Liver (tissue), 8 donors: ENCODE measurements at regions not wholly inside any gene's neighbourhood (a gene's known extent, or its start where the extent isn't known, plus 50 kb on each side); places are given as distances from the start of the nearest gene placed in this dataset.

Experiments
- DNase-seq: peaks from one replicate; pipeline ENCODE4 v3.0.0-alpha.2; 2017; ENCODE audit warnings: low spot score
- H3K27ac ChIP-seq, 2 donors: one replicate each; pipeline ENCODE4 v1.7.0; 2013; ENCODE audit warnings: inconsistent platforms in 2 of 2, low read length in 2 of 2, control low read depth in 1 of 2, low read depth in 1 of 2, mild to moderate bottlenecking in 1 of 2
- H3K27me3 ChIP-seq, 4 donors: one replicate each; pipeline versions ENCODE4 v1.6.1 to v1.7.0; 2013; ENCODE audit warnings: low read length in 3 of 4, inconsistent platforms in 1 of 4, mild to moderate bottlenecking in 1 of 4, moderate library complexity in 1 of 4; ENCODE audit not compliant: control insufficient read depth in 4 of 4, insufficient read depth in 4 of 4
- H3K36me3 ChIP-seq, 4 donors: one replicate each; pipeline versions ENCODE4 v1.6.1 to v1.7.0; 2013; ENCODE audit warnings: low read length in 3 of 4, mild to moderate bottlenecking in 3 of 4, low read depth in 1 of 4, moderate library complexity in 1 of 4; ENCODE audit not compliant: control insufficient read depth in 4 of 4, insufficient read depth in 3 of 4
- H3K4me1 ChIP-seq, 4 donors: one replicate each; pipeline versions ENCODE4 v1.6.1 to v1.7.0; 2013; ENCODE audit warnings: low read length in 3 of 4, mild to moderate bottlenecking in 3 of 4, moderate library complexity in 1 of 4; ENCODE audit not compliant: control insufficient read depth in 4 of 4, insufficient read depth in 4 of 4
- H3K4me3 ChIP-seq, 3 donors: one replicate each; pipeline versions ENCODE4 v1.6.1 to v1.7.0; 2013; ENCODE audit warnings: low read length in 3 of 3, control low read depth in 1 of 3, low read depth in 1 of 3, mild to moderate bottlenecking in 1 of 3
- H3K9ac ChIP-seq, 2 donors: one replicate each; pipeline ENCODE4 v1.7.0; 2013; ENCODE audit warnings: low read length in 2 of 2, mild to moderate bottlenecking in 2 of 2, moderate library complexity in 2 of 2, control low read depth in 1 of 2, low read depth in 1 of 2
- H3K9me3 ChIP-seq, 4 donors: one replicate each; pipeline versions ENCODE4 v1.6.1 to v1.7.0; 2013; ENCODE audit warnings: low read length in 3 of 4; ENCODE audit not compliant: control insufficient read depth in 4 of 4
- ATF3 ChIP-seq: IDR thresholded peaks from 2 replicates; pipeline ENCODE4 v1.6.1; 2016; ENCODE audit warnings: antibody characterized with exemption
- EGR1 ChIP-seq, 2 donors: IDR thresholded peaks; 2 replicates each; pipeline ENCODE4 v1.6.1; 2016 to 2018; ENCODE audit warnings: antibody characterized with exemption in 2 of 2, low read depth in 2 of 2
- FOXA1 ChIP-seq: IDR thresholded peaks from 2 replicates; pipeline ENCODE4 v1.6.1; 2016; ENCODE audit warnings: antibody characterized with exemption
- FOXA2 ChIP-seq: IDR thresholded peaks from 2 replicates; pipeline ENCODE4 v1.6.1; 2016; ENCODE audit warnings: antibody characterized with exemption
- GABPA ChIP-seq, 2 donors: IDR thresholded peaks in 1 of 2; conservative IDR thresholded peaks in 1 of 2; 2 replicates each; pipeline ENCODE4 v1.6.1; 2016; ENCODE audit warnings: antibody characterized with exemption in 2 of 2, mild to moderate bottlenecking in 1 of 2, moderate library complexity in 1 of 2
- HNF4A ChIP-seq, 2 donors: conservative IDR thresholded peaks; 2 replicates each; pipeline ENCODE4 v1.6.1; 2016; ENCODE audit warnings: antibody characterized with exemption in 2 of 2, mild to moderate bottlenecking in 2 of 2
- HNF4G ChIP-seq: IDR thresholded peaks from 2 replicates; pipeline ENCODE4 v1.6.1; 2016; ENCODE audit warnings: antibody characterized with exemption
- NR2F2 ChIP-seq: IDR thresholded peaks from 2 replicates; pipeline ENCODE4 v1.6.1; 2016; ENCODE audit warnings: antibody characterized with exemption
- RAD21 ChIP-seq, 2 donors: IDR thresholded peaks; 2 replicates each; pipeline ENCODE4 v1.6.1; 2016; ENCODE audit warnings: antibody characterized with exemption in 2 of 2, mild to moderate bottlenecking in 2 of 2
- RXRA ChIP-seq, 2 donors: IDR thresholded peaks; 2 replicates each; pipeline ENCODE4 v1.6.1; 2017 to 2018; ENCODE audit warnings: antibody characterized with exemption in 2 of 2, mild to moderate bottlenecking in 1 of 2
- SP1 ChIP-seq: IDR thresholded peaks from 2 replicates; pipeline ENCODE4 v1.6.1; 2018; ENCODE audit warnings: antibody characterized with exemption, mild to moderate bottlenecking
- TAF1 ChIP-seq: conservative IDR thresholded peaks from 2 replicates; pipeline ENCODE4 v1.6.1; 2016; ENCODE audit warnings: antibody characterized with exemption, mild to moderate bottlenecking
- YY1 ChIP-seq: IDR thresholded peaks from 2 replicates; pipeline ENCODE4 v1.6.1; 2016; ENCODE audit warnings: antibody characterized with exemption, mild to moderate bottlenecking
- WGBS: extraction: QIAGEN DNeasy Blood & Tissue Kit; methylation state at CpG from one replicate; pipeline ENCODE4 v1.1.7; 2013; 5-methylcytosine and 5-hydroxymethylcytosine counted together
- TF ChIP-seq, protein P1 (sequence below): IDR thresholded peaks from 2 replicates; pipeline ENCODE4 v1.6.1; 2016; ENCODE audit warnings: antibody characterized with exemption, mild to moderate bottlenecking
- TF ChIP-seq, protein P2 (sequence below): IDR thresholded peaks from 2 replicates; pipeline ENCODE4 v1.6.1; 2016; ENCODE audit warnings: antibody characterized with exemption
- TF ChIP-seq, protein P3 (sequence below): fragments of 150-350 bp; IDR thresholded peaks from 2 replicates; pipeline ENCODE4 v1.5.1; 2017; ENCODE audit warnings: improper control_type of control experiment, low read depth, low read length; ENCODE audit not compliant: missing input control
- TF ChIP-seq, protein P4 (sequence below): IDR thresholded peaks from 2 replicates; pipeline ENCODE4 v1.6.1; 2016; ENCODE audit warnings: antibody characterized with exemption
- donor health status: healthy.
- donor health status: healthy.
- donor health status: healthy.
- donor health status: healthy.
- donor health status: healthy.

GRCh38 chr1:169003864-169004516 is 102.5 kb upstream of the ATP1B1 start:
- no peaks in the 10 kb centered on the region for H3K27me3 ChIP-seq
- no peak overlapping the region for H3K4me3 ChIP-seq
- WGBS: 94% methylated on average over 1 of the region's 1 CpG
- H3K4me1 ChIP-seq: no peaks in the 10 kb centered on the region
- no peaks in the 10 kb centered on the region for H3K36me3 ChIP-seq
- no peak for DNase-seq
- H3K27ac ChIP-seq: no peak overlapping the region
- H3K9ac ChIP-seq: no peak overlapping the region
- no peaks in the 10 kb centered on the region for H3K9me3 ChIP-seq
- peak; percentile 43 for TF ChIP-seq SP1
- TF ChIP-seq FOXA2: no peak

GRCh38 chr1:169005776-169006175 is 100.7 kb upstream of the ATP1B1 start:
- Histone ChIP-seq H3K27me3 (no peaks in the 10 kb centered on the region), H3K27ac (no peak overlapping the region), H3K9ac (no peak overlapping the region), H3K9me3 (no peaks in the 10 kb centered on the region), H3K4me3 (no peak overlapping the region), H3K36me3 (no peaks in the 10 kb centered on the region), H3K4me1 (no peaks in the 10 kb centered on the region)
- TF ChIP-seq YY1 (no peak), SP1 (no peak), TAF1 (no peak), EGR1 (IDR thresholded peaks at IDR 0.05; ENCODE audit: low read depth in 2 of 2) (no peak), RAD21 (IDR thresholded peaks at IDR 0.05) (no peak), HNF4G (no peak), HNF4A (conservative IDR thresholded peaks at IDR 0.05) (no peak)
- TF ChIP-seq, protein P1, sequence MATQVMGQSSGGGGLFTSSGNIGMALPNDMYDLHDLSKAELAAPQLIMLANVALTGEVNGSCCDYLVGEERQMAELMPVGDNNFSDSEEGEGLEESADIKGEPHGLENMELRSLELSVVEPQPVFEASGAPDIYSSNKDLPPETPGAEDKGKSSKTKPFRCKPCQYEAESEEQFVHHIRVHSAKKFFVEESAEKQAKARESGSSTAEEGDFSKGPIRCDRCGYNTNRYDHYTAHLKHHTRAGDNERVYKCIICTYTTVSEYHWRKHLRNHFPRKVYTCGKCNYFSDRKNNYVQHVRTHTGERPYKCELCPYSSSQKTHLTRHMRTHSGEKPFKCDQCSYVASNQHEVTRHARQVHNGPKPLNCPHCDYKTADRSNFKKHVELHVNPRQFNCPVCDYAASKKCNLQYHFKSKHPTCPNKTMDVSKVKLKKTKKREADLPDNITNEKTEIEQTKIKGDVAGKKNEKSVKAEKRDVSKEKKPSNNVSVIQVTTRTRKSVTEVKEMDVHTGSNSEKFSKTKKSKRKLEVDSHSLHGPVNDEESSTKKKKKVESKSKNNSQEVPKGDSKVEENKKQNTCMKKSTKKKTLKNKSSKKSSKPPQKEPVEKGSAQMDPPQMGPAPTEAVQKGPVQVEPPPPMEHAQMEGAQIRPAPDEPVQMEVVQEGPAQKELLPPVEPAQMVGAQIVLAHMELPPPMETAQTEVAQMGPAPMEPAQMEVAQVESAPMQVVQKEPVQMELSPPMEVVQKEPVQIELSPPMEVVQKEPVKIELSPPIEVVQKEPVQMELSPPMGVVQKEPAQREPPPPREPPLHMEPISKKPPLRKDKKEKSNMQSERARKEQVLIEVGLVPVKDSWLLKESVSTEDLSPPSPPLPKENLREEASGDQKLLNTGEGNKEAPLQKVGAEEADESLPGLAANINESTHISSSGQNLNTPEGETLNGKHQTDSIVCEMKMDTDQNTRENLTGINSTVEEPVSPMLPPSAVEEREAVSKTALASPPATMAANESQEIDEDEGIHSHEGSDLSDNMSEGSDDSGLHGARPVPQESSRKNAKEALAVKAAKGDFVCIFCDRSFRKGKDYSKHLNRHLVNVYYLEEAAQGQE: no peak
- TF ChIP-seq, protein P2, sequence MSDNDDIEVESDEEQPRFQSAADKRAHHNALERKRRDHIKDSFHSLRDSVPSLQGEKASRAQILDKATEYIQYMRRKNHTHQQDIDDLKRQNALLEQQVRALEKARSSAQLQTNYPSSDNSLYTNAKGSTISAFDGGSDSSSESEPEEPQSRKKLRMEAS: no peak
- WGBS: 94% methylated on average over 4 of the region's 4 CpGs
- DNase-seq: no peak

DNA sequence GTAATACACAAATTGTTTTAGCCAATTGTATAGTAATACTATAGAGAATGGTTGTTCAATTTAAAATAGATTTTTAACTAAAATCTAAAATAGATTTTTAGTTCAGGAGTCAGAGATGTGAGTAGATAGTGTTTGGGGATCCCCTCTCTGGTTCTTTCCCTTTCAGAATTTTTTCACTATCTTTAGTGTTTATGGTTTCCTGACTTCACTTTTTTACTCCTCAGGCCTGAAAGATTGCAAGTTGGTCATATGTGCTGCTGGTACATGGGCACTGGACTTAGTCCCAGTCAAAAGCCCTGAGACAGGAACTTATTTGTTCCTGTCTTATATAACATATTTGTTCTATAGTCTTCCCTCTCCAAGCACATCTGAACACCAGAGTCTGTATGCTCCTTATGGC is 96.8 kb upstream of the ATP1B1 start:
- Histone ChIP-seq H3K4me1 (no peaks in the 10 kb centered on the region), H3K9me3 (no peaks in the 10 kb centered on the region), H3K9ac (no peak overlapping the region), H3K27ac (no peak overlapping the region), H3K4me3 (no peak overlapping the region), H3K27me3 (no peaks in the 10 kb centered on the region), H3K36me3 (no peaks in the 10 kb centered on the region)
- DNase-seq: no peak
- TF ChIP-seq, protein P3, sequence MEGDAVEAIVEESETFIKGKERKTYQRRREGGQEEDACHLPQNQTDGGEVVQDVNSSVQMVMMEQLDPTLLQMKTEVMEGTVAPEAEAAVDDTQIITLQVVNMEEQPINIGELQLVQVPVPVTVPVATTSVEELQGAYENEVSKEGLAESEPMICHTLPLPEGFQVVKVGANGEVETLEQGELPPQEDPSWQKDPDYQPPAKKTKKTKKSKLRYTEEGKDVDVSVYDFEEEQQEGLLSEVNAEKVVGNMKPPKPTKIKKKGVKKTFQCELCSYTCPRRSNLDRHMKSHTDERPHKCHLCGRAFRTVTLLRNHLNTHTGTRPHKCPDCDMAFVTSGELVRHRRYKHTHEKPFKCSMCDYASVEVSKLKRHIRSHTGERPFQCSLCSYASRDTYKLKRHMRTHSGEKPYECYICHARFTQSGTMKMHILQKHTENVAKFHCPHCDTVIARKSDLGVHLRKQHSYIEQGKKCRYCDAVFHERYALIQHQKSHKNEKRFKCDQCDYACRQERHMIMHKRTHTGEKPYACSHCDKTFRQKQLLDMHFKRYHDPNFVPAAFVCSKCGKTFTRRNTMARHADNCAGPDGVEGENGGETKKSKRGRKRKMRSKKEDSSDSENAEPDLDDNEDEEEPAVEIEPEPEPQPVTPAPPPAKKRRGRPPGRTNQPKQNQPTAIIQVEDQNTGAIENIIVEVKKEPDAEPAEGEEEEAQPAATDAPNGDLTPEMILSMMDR: no peak
- TF ChIP-seq TAF1 (no peak), SP1 (no peak), YY1 (no peak), EGR1 (IDR thresholded peaks at IDR 0.05; ENCODE audit: low read depth in 2 of 2) (no peak), HNF4A (conservative IDR thresholded peaks at IDR 0.05) (no peak), RXRA (IDR thresholded peaks at IDR 0.05) (no peak), GABPA (IDR thresholded peaks at IDR 0.05 in 1 of 2, conservative IDR thresholded peaks at IDR 0.05 in 1 of 2) (no peak), FOXA1 (no peak), HNF4G (no peak), NR2F2 (no peak), ATF3 (no peak)
- TF ChIP-seq, protein P4, sequence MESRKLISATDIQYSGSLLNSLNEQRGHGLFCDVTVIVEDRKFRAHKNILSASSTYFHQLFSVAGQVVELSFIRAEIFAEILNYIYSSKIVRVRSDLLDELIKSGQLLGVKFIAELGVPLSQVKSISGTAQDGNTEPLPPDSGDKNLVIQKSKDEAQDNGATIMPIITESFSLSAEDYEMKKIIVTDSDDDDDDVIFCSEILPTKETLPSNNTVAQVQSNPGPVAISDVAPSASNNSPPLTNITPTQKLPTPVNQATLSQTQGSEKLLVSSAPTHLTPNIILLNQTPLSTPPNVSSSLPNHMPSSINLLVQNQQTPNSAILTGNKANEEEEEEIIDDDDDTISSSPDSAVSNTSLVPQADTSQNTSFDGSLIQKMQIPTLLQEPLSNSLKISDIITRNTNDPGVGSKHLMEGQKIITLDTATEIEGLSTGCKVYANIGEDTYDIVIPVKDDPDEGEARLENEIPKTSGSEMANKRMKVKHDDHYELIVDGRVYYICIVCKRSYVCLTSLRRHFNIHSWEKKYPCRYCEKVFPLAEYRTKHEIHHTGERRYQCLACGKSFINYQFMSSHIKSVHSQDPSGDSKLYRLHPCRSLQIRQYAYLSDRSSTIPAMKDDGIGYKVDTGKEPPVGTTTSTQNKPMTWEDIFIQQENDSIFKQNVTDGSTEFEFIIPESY: no peak
- TF ChIP-seq, protein P2: no peak
